ENCODE measurements at regions not wholly inside any gene's neighbourhood (a gene's known extent, or its start where the extent isn't known, plus 50 kb on each side); places are given as distances from the start of the nearest gene placed in this dataset.

DNA sequence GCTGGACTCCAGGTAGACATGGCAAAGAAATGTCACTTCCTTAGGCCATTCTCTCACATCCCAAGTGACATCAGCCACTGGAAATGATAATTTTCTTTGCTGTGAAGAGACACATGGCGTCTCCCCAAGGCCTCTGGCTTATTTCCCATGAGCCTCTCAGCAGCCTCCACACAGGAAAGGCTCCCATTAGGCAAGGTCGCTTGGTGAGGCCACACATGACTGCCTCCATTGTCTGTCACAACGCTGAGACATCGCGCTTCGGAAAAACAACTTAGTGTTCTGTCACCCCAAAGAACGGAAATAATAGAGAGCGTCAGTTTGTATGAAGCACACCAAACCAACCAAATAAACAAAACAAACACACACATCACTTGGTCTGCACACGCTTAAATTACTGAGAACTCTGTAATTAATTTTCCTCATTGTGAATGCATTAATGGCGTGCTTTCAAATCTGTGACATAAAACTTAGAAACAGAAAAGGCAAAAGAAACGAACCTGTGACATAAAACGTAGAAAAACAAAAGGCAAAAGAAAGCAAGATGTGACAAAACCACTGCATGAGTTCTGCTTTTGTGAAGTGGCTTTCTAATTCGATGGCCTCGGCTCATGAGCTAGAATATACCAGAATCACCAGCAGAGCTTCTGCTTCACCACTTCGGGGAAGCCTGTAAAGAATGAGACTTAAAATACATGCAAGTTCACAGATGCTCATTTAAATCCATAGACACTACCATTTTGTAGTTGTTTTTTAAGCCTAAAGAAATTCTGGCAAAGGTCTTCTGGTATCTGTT, 404.2 kb upstream of the SGCG start:
- Histone ChIP-seq H3K4me3 (no peak overlapping the region), H3K27me3 (no peaks in the 10 kb centered on the region), H3K36me3 (no peaks in the 10 kb centered on the region), H3K4me1 (no peaks in the 10 kb centered on the region), H3K9me3 (no peaks in the 10 kb centered on the region), H3K27ac (no peak overlapping the region)
- DNase-seq (ENCODE audit: low spot score in 2 of 2): no peak
- intact Hi-C loops (cut with DNase I; ENCODE audit: low total_unique reads): no loop called here
- no peak for TF ChIP-seq POLR2A (IDR thresholded peaks at IDR 0.05)
- TF ChIP-seq CTCF (IDR thresholded peaks at IDR 0.05): no peak
- TF ChIP-seq POLR2AphosphoS5 (IDR thresholded peaks at IDR 0.05): no peak

- intact Hi-C loops (cut with DNase I; ENCODE audit: low total_unique reads): no loop called here
- H3K4me3 ChIP-seq: no peak overlapping the region
- H3K9me3 ChIP-seq: no peaks in the 10 kb centered on the region
- no peak for TF ChIP-seq POLR2A (IDR thresholded peaks at IDR 0.05)
- TF ChIP-seq CTCF (IDR thresholded peaks at IDR 0.05): no peak
- TF ChIP-seq POLR2AphosphoS5 (IDR thresholded peaks at IDR 0.05): no peak
- no peaks in the 10 kb centered on the region for H3K27me3 ChIP-seq
- DNase-seq (ENCODE audit: low spot score in 2 of 2): no peak
- H3K36me3 ChIP-seq: no peaks in the 10 kb centered on the region
- H3K27ac ChIP-seq: no peak overlapping the region
- no peaks in the 10 kb centered on the region for H3K4me1 ChIP-seq
Measured at GRCh38 chr13:22777207-22777606, 403.6 kb upstream of the SGCG start.

DNA sequence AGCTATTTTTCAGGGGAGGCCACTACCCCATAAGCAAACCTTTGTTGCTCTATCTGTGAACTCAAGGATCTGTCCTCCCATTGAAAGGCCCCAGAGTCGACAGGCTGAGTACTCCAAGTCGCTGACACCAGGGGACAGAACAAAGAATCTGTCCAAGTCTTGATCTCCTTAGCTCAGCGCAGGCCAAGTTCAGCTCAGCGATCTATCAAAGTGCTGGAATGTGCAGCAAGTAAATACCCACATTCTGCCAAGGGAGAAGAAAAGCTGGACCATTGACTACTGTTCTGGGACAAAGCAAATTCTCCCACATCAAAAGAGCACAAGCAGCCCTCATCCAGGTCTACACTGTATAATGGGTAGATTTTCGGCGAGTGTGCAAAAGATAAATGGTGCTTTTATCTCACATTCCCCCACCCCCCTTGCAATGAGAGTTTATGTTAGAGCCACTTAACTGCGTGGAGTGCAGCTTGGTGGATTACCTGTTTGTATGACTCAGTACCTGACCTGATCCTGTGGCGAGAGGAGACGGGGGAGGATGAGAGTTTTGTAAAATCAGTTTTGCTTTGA, 391.7 kb upstream of the SGCG start:
- DNase-seq (ENCODE audit: low spot score in 2 of 2): no peak
- Histone ChIP-seq H3K27ac (no peak overlapping the region), H3K9me3 (no peaks in the 10 kb centered on the region), H3K36me3 (no peaks in the 10 kb centered on the region), H3K4me1 (no peaks in the 10 kb centered on the region), H3K27me3 (peaks cover 0 to 12% of the 10 kb centered on the region in 2 donors), H3K4me3 (no peak overlapping the region)
- TF ChIP-seq POLR2AphosphoS5 (IDR thresholded peaks at IDR 0.05) (no peak), POLR2A (IDR thresholded peaks at IDR 0.05) (no peak), CTCF (IDR thresholded peaks at IDR 0.05) (no peak)
- intact Hi-C loops (cut with DNase I; ENCODE audit: low total_unique reads): no loop called here

DNA sequence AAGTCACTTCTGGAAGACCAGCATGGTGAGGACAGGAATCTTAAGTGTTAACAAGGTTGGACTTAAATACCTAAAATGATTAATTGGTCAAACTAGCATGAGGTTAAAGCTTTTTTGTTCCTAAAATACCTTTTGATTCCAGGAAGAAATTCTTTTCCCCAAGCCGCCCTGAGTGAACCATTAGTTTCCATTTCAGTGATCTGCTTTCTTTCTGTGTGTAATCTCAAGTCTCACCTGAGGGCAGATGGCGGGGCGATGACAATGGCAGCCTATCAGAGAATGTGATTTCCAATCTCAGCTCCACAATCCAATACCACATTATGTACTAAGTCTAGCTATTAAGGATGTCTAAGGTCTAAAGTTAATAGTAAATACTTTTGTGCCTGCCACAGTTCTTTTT, 390.9 kb upstream of the SGCG start:
- intact Hi-C loops (cut with DNase I; ENCODE audit: low total_unique reads): no loop called here
- TF ChIP-seq POLR2AphosphoS5 (IDR thresholded peaks at IDR 0.05) (no peak), POLR2A (IDR thresholded peaks at IDR 0.05) (no peak), CTCF (IDR thresholded peaks at IDR 0.05) (no peak)

GRCh38 chr13:22793598-22794134, 387.1 kb upstream of the SGCG start:
- TF ChIP-seq CTCF (IDR thresholded peaks at IDR 0.05) (no peak), POLR2AphosphoS5 (IDR thresholded peaks at IDR 0.05) (no peak)
- no peaks in the 10 kb centered on the region for H3K4me1 ChIP-seq
- DNase-seq (ENCODE audit: low spot score in 2 of 2): no peak
- peaks cover 0 to 23% of the 10 kb centered on the region in 2 donors for H3K27me3 ChIP-seq
- no peaks in the 10 kb centered on the region for H3K36me3 ChIP-seq
- H3K27ac ChIP-seq: no peak overlapping the region
- intact Hi-C loops (cut with DNase I; ENCODE audit: low total_unique reads): no loop called here
- H3K9me3 ChIP-seq: no peaks in the 10 kb centered on the region
- H3K4me3 ChIP-seq: no peak overlapping the region

More for the DNA sequence above, 390.9 kb upstream of the SGCG start:
- no peak overlapping the region for H3K4me3 ChIP-seq
- DNase-seq (ENCODE audit: low spot score in 2 of 2): no peak
- no peaks in the 10 kb centered on the region for H3K36me3 ChIP-seq
- no peaks in the 10 kb centered on the region for H3K4me1 ChIP-seq
- no peaks in the 10 kb centered on the region for H3K9me3 ChIP-seq
- peaks cover 0 to 12% of the 10 kb centered on the region in 2 donors for H3K27me3 ChIP-seq
- H3K27ac ChIP-seq: no peak overlapping the region
